ENCODE measurements at regions not wholly inside any gene's neighbourhood (a gene's known extent, or its start where the extent isn't known, plus 50 kb on each side); places are given as distances from the start of the nearest gene placed in this dataset.

DNA sequence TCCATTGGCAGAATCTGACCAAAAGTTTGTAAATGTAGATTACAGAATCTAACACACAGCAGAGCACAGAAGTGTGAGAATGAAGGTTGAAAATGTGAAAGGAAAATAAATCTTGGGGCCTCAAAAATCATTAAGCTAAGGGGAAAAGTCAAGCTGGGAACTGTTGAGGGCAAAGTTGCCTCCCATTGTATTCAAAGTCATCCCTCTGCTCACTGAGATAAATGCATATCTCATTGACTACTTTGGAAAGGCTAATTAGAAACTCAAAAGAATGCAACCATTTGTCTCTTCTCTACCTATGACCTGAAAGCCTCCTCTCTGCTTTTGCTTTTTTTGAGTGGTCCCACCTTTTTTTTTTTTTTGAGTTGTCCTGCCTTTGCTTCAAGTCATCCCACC is 97.4 kb upstream of the ATF7IP start:
- TF ChIP-seq, protein P1, sequence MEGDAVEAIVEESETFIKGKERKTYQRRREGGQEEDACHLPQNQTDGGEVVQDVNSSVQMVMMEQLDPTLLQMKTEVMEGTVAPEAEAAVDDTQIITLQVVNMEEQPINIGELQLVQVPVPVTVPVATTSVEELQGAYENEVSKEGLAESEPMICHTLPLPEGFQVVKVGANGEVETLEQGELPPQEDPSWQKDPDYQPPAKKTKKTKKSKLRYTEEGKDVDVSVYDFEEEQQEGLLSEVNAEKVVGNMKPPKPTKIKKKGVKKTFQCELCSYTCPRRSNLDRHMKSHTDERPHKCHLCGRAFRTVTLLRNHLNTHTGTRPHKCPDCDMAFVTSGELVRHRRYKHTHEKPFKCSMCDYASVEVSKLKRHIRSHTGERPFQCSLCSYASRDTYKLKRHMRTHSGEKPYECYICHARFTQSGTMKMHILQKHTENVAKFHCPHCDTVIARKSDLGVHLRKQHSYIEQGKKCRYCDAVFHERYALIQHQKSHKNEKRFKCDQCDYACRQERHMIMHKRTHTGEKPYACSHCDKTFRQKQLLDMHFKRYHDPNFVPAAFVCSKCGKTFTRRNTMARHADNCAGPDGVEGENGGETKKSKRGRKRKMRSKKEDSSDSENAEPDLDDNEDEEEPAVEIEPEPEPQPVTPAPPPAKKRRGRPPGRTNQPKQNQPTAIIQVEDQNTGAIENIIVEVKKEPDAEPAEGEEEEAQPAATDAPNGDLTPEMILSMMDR (IDR thresholded peaks at IDR 0.05), result no peak
- no peak for TF ChIP-seq EP300 (IDR thresholded peaks at IDR 0.05)
- no peak for TF ChIP-seq POLR2A (IDR thresholded peaks at IDR 0.05; ENCODE audit: low read depth)
- no peak for TF ChIP-seq POLR2AphosphoS5 (IDR thresholded peaks at IDR 0.05)

Data from esophagus muscularis mucosa (tissue), 4 donors.